GM18868 (cell line): ENCODE measurements at regions not wholly inside any gene's neighbourhood (a gene's known extent, or its start where the extent isn't known, plus 50 kb on each side); places are given as distances from the start of the nearest gene placed in this dataset.

Experiments
- ATAC-seq: cut with Tn5 transposase; IDR thresholded peaks from one replicate; pipeline ENCODE4 v1.9.1; 2021; ENCODE audit warnings: mild to moderate bottlenecking, moderate library complexity; ENCODE audit not compliant: unreplicated experiment

DNA sequence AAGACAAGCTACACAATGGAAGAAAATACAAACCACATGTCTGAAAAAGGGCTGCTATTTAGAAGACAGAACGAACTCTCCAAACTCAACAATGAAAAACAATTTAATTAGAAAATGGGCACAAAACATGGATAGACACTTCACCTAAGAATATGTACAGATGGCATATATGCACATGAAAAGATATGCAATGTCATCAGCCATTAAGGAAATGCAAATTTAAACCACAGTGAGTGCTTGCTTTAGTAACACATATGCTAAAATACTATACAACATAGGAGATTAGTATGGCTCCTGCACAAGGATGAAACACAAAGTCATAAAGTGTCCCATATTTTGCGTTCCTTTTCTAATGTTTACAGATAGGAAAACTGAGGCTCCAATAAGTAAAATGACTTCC, 60.4 kb upstream of the FAM83B start:
- ATAC-seq = no peak

GRCh38 chr6:54787825-54788224, 58.7 kb upstream of the FAM83B start:
- no peak for ATAC-seq
